ENCODE measurements at regions not wholly inside any gene's neighbourhood (a gene's known extent, or its start where the extent isn't known, plus 50 kb on each side); places are given as distances from the start of the nearest gene placed in this dataset.

DNA sequence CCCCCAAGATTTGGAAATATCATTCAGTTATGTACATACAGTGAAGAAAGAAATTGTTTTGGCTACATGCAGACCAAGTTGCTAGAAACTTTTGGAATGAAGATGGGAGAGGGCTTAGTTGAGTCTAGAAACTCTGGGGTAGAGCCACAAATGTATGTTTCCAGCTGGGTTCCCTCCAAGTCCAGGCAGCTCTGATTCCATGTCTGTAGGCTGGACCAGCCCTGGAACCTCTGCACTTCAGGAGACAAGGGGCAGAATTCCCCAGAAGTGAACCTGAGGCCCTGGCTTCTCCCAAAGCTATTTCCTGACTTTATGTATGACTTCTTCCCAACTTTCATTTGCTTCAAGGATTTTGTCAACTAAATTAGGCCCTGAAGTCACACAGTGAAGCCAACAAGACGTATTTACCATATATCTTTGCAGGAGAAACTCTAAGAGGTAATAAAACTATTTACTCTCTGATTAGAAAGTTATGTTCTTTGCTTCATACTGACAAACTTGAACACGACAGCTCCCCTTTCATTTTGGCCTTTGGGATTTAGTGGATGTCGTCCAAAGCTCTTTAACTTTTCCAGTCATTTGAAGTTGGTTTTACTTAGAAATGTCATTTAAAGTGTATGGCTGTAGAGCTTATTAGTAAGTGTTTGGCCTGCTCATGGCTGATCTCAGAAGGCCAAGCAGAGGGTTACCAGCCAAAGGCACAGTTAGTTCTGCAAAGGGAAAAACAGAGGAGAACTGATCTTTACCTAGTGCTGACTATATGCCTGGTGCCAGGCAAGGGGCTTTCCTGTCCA lies 152.0 kb upstream of the SLC28A3 start:
- Histone ChIP-seq H3K27ac (no peak overlapping the region), H3K36me3 (no peaks in the 10 kb centered on the region), H3K4me1 (no peaks in the 10 kb centered on the region), H3K9me3 (no peaks in the 10 kb centered on the region), H3K4me3 (no peak overlapping the region), H3K27me3 (no peaks in the 10 kb centered on the region)
- TF ChIP-seq POLR2A (IDR thresholded peaks at IDR 0.05) (no peak), EP300 (IDR thresholded peaks at IDR 0.05) (no peak), POLR2AphosphoS5 (IDR thresholded peaks at IDR 0.05) (no peak)
- TF ChIP-seq, protein P1, sequence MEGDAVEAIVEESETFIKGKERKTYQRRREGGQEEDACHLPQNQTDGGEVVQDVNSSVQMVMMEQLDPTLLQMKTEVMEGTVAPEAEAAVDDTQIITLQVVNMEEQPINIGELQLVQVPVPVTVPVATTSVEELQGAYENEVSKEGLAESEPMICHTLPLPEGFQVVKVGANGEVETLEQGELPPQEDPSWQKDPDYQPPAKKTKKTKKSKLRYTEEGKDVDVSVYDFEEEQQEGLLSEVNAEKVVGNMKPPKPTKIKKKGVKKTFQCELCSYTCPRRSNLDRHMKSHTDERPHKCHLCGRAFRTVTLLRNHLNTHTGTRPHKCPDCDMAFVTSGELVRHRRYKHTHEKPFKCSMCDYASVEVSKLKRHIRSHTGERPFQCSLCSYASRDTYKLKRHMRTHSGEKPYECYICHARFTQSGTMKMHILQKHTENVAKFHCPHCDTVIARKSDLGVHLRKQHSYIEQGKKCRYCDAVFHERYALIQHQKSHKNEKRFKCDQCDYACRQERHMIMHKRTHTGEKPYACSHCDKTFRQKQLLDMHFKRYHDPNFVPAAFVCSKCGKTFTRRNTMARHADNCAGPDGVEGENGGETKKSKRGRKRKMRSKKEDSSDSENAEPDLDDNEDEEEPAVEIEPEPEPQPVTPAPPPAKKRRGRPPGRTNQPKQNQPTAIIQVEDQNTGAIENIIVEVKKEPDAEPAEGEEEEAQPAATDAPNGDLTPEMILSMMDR (IDR thresholded peaks at IDR 0.05): no peak
- DNase-seq: no peak
- WGBS, 2 donors: 58 to 73% methylated on average over 3 of the region's 3 CpGs
- intact Hi-C loops (cut with DNase I): no loop called here

DNA sequence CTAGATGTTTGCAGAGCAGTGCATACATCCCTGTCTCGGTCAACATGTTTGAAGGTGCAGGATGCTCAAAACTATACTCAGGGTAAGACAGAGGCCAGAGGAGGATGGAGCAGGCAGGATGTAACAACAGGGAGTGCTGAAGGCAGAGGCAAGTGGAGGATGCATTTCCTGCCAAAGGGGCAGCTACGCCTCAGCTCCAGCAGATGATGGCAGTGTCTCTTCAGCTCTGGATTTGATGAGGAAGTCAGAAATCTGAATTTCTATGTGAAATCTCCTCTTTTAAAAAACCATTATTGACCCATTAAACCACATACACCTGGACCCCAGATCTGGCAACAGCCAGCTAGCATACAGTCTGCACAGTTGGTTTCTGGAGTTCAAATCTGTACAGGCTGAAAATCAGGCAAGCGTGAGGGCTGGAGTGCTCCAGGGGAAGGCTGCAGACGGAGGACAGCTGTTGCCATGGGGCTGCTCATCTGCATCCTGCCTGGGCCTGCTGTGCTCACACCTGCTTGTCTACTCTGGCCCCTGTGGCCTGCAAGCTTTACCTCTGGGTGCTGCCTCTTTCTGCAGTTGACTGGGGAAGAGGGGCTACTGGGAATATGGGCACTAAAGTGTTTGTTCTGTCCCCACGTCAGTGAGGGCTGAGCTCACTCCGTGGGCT lies 152.9 kb upstream of the SLC28A3 start:
- peak; percentile 62 for DNase-seq
- Histone ChIP-seq H3K4me3 (no peak overlapping the region), H3K27ac (no peak overlapping the region), H3K36me3 (no peaks in the 10 kb centered on the region), H3K9me3 (no peaks in the 10 kb centered on the region), H3K27me3 (no peaks in the 10 kb centered on the region), H3K4me1 (no peaks in the 10 kb centered on the region)
- 77% methylated on average over 6 of the region's 6 CpGs for WGBS, 2 donors
- TF ChIP-seq POLR2A (IDR thresholded peaks at IDR 0.05): no peak
- TF ChIP-seq, protein P1 (IDR thresholded peaks at IDR 0.05): no peak
- no peak for TF ChIP-seq POLR2AphosphoS5 (IDR thresholded peaks at IDR 0.05)
- no peak for TF ChIP-seq EP300 (IDR thresholded peaks at IDR 0.05)
- intact Hi-C loops (cut with DNase I): no loop called here

DNA sequence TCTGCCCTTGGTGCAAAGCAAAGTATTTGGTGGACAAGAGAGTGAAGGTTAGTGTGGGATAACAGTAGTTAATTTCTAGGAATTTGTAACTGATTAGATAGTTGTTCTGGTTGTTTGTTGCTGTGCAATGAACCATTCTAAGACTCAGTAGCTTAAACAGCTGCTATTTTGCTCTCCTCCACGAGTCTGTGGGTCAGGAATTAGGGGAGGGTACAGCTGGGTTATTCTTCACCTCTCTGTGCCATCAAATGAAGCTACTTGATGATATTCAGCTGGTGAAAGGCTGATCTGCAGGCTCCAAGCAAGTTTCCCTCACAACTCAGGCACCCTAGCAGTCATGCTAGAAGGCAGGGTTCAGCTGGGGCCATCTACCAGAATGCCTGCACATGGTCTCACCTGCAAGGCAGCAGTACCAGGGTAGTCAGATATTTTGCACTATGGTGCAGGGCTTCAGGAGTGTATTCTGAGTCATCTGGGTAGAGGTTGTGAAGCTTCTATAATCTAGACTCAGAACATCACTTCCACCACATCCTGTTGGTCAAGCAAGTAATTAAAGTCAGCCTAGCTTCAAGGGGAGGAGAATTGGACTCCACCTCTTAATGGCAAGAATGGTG lies 159.5 kb upstream of the SLC28A3 start:
- Histone ChIP-seq H3K4me1 (no peaks in the 10 kb centered on the region), H3K27me3 (no peaks in the 10 kb centered on the region), H3K27ac (no peak overlapping the region), H3K36me3 (no peaks in the 10 kb centered on the region), H3K9me3 (no peaks in the 10 kb centered on the region), H3K4me3 (no peak overlapping the region)
- TF ChIP-seq POLR2A (IDR thresholded peaks at IDR 0.05) (no peak), POLR2AphosphoS5 (IDR thresholded peaks at IDR 0.05) (no peak), EP300 (IDR thresholded peaks at IDR 0.05) (no peak)
- TF ChIP-seq, protein P1 (IDR thresholded peaks at IDR 0.05): no peak
- WGBS, 2 donors: 6 to 43% methylated on average over 1 of the region's 1 CpG
- DNase-seq: no peak
- intact Hi-C loops (cut with DNase I): no loop called here

DNA sequence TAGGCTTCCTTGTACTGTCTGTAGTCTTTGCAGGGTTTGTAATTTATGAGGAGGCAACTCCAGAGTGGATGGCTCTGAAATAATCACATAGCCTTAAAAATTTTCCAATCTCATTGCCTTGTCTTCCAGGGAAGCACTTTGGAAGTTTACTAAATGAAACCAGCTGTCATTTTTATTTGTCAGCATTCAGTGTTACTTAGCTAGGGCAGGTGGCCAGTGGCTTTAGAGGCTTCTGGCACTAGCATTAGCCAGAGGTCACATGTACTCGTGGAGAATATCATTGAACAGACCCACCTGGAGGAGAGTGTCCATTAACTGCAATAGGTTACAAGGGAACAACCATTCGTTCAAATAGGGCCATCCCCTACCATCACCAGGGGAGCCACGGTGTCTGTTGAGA lies 160.3 kb upstream of the SLC28A3 start:
- no peaks in the 10 kb centered on the region for H3K27me3 ChIP-seq
- peak; percentile 64 for DNase-seq
- WGBS, 2 donors: 68 to 78% methylated on average over 3 of the region's 3 CpGs
- H3K27ac ChIP-seq: no peak overlapping the region
- TF ChIP-seq, protein P1 (IDR thresholded peaks at IDR 0.05): no peak
- TF ChIP-seq POLR2A (IDR thresholded peaks at IDR 0.05) (no peak), EP300 (IDR thresholded peaks at IDR 0.05) (no peak), POLR2AphosphoS5 (IDR thresholded peaks at IDR 0.05) (no peak)
- H3K9me3 ChIP-seq: no peaks in the 10 kb centered on the region
- H3K4me3 ChIP-seq: no peak overlapping the region
- no peaks in the 10 kb centered on the region for H3K4me1 ChIP-seq
- no peaks in the 10 kb centered on the region for H3K36me3 ChIP-seq
- intact Hi-C loops (cut with DNase I): no loop called here

All from sigmoid colon (tissue), 6 donors.